ENCODE measurements at regions not wholly inside any gene's neighbourhood (a gene's known extent, or its start where the extent isn't known, plus 50 kb on each side); places are given as distances from the start of the nearest gene placed in this dataset.

- DNase-seq: no peak
Measured at GRCh38 chr5:56360816-56361215, 127.7 kb upstream of the ANKRD55 start.

GRCh38 chr5:56359809-56360685, 126.9 kb upstream of the ANKRD55 start:
- DNase-seq: no peak

DNA sequence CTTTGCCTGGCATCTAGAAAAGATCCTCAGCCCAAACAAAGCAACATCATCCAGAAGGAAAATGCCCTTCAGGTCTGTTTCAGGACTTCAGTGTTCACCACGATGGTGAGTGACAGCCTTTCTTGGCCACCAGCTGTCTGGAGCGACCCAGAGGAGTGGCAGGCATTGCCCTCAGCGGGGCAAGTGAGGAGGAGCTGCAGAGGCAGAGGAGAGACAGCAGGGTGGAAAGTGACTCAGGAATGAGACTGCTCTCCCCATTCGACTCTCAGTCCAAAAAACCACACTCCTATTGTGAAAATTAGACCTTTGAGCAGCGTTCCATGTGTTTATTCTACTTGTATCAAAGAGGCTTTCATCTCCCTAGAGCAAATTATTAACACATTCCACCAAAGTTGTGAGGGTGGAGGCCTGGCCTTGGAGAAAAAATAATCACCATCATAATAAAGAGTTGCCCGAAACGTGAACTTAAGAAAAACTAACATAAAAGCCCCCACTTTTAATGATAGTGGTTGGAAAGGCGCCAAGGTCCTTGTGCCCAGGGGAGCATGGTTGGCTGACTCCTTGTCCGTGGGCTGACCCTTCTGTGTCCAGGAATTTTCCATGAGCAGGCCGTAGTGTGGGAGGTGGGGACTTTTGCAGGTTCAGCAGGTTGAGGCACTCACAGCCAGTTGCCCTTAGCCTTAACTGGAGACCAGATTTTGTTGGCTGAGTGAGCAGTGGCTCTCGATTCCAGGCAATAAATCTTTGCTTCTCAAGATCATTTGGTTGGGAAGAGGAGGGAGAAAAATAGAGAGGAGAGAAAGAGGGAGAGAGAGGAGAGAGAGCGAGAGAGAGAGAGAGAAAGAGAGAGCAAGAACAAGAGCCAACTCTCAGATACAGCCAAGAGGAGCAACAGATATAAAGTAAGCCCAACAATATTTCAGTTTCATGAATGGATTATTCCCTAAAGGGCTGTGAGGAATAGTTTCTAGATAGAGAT, 125.9 kb upstream of the ANKRD55 start:
- DNase-seq: no peak

GRCh38 chr5:56358046-56358445, 124.9 kb upstream of the ANKRD55 start:
- no peak for DNase-seq

DNA sequence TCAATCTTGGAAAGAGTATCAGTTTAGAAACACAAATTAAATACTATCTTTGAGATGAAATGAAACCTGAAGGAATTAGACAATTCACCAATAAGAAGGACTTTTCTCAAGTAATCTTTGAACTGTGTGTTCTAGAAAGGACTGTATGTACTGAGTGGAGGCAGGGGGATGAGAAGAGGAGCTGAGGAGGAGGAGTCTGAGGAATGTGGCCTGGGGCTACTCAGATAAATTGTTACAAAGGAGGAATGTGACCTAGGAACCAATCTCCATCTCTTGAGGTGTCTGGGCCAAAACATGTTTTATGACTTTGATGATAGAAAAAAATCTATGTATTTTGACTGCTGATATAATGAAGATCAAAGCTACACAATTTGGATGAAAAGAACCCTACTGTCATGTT, 124.3 kb upstream of the ANKRD55 start:
- no peak for DNase-seq

DNA sequence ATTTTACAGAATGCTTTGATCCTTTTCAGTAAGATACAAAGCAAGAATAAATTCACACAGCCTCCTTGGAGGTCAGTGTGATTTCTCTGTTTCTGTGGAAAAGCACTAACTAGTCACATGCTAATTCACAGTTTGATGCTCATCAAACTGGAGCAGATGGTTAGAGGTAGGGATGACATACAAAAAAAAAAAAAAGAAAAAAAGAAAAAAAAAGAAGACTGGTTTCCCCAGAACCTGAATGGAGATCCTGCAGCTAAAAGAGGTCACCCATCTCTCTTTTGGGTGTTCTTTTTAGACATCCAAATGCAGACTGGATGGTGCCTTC, 123.7 kb upstream of the ANKRD55 start:
- no peak for DNase-seq

DNA sequence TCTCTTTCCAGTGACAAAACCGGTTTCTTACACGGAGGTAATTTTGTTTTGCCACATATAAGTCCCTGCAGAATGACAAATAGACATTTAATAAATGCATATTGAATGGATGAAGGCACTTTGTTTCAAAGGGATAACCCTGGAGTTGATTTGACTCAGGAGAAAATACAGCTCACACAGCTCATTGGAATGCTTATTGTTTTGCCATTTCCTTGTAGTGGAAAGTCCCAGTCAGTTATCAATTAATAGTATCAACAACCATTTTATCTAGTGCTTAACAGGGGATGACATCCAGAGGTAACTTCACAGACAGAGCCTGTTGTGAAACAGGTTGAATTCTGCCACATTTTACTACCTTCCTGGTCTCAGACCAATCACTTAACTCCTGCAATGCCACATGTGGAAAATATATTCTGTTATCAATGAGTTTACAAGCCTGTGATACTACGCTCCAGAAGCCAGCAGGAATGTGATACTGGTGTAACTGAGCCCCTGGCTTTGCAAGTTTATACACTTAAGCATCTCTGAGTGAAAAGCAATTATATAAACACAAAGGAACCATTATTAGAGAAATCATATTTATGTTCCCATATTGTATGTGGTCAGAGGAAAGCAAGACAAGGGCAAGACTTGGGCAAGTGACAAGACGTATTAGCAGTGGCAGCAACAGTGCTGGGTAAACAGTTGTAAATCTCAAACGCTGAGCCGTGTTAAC, 123.1 kb upstream of the ANKRD55 start:
- no peak for DNase-seq

- DNase-seq: no peak
Measured at GRCh38 chr5:56354836-56355235, 121.7 kb upstream of the ANKRD55 start.

DNA sequence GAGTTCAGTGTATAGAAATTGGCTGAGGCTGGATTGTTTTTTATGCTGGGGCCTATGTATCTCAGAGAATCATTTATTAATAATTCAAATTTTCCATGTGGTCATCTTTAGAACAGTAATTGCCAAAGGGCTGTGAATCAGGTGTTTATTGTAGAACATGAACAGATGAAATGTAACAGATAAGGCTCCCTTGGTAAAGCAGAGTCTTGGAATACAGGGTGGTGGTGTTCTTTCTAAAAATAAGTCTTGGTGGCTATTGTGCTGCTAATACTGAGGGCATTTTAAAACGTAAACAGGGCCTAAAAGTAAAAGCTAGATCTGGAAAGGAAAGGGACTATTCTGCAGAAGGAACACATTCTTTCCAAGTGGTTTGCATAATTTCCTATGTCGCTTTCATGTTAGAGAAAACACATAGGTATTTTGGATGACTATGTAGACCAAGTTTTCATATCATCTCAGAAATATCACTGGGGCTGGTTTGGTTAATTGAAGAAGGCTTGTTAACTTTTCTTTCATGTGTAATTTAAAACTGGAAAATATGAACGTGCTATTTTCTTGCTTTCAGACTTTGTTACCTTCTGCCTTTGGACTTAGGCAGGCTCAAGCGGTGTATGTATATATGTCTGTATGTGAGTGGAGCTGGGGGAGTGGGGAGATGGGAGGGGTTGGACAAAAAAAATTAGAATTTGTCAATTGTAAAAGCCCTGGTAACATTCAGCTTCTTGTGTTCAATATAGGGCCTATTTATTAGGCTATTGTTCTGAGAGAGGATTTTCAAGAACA, 119.9 kb upstream of the ANKRD55 start:
- DNase-seq: no peak

DNA sequence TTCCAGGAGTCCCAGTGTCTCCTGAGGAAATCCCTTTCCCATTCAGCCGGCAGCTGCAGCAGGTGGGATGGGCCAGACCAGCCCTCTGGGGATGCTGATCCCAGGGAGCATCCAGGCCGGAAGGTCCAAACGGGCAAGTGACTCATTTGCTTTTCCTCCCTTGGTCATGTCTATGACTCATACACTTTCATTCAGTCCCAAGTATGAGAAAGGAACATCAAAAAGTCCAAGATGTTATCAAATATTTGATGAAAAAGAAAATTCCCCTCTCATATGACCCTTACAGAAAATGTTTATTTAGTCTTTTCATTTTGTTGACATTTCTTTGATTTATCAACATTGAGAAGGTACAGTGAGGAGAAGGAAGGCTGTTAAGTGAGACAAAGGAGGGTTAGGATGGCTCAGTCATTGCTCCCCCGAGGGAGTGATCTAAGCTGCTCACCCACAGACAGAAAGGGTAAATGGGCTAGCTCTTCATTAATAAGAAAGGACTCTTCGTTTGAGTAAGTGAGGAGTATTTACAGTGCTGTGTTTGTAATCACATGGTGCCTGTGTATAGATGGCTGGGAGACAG, 117.6 kb upstream of the ANKRD55 start:
- no peak for DNase-seq

DNA sequence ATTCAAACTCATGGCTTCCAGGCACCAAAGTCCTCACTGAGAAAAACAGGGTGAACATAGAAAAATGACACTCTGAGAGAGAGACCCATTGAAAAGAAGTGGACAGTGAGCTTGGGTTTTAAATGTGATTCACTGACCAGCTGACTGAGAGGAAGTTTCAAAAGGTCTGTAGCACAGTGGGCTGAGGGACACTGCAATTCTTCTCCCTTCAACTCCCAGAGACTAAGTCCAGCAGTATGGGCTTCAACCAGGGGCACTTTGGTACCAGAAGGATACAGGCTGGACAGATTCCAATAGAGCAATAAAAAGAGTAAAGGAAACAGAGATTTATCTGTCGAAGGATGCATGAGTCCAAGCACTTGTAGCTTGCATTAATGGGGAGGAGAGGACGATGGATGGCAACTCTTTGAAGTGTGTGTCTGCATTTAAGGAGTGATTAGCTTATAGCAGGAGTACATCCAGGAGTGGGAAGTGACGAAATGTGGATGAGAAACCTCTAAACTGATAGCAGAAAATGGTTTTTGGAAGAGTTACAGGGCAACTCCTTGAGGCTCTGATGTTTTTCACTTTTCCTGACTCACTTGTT, 117.0 kb upstream of the ANKRD55 start:
- DNase-seq: no peak

- no peak for DNase-seq
Measured at GRCh38 chr5:56349461-56349860, 116.3 kb upstream of the ANKRD55 start.

GRCh38 chr5:56346741-56347535, 113.8 kb upstream of the ANKRD55 start:
- DNase-seq: no peak

- DNase-seq: no peak
Measured at GRCh38 chr5:56346044-56346710, 113.0 kb upstream of the ANKRD55 start.

DNA sequence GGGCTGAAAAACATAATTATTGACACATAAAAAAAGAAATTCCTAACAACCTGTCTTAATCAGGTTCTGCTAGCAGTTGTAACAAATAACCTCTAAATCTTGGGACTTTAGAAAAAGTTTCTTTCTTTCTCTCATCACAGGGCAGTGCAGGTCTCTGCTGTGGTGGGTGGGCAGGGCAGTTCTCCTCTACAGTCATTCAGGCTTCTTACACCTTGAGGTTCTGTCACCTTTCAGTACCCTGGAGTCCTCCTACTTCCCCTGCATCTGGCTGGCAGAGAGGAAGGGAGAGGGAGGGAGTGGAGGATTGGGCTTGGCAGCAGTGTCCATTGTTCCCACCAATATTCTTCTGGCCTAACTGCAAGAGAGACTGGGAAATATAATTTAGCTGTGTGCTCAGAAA, 112.2 kb upstream of the ANKRD55 start:
- DNase-seq: no peak

- no peak for DNase-seq
Measured at GRCh38 chr5:56344594-56344993, 111.5 kb upstream of the ANKRD55 start.

GRCh38 chr5:56343988-56344387, 110.9 kb upstream of the ANKRD55 start:
- DNase-seq: no peak

DNA sequence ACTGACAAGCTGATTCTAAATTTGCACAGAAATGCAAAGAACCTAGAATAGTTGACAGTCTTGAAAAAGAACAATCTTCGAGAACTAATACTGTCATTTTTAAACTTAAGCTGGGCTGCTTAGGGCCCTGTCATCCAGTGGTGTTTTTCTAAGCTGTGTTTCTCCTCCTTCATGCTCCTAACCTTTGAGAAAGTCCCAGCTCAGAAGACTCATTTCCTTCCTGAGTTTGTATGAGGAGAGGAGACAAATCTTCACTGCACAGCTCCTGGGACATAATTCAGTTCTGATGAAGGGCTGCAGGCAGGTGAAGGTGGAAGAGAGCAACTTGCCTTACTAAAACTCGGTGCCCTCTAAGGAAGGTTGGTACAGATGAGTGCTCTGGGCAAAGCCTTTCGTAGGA, 109.5 kb upstream of the ANKRD55 start:
- no peak for DNase-seq

DNA sequence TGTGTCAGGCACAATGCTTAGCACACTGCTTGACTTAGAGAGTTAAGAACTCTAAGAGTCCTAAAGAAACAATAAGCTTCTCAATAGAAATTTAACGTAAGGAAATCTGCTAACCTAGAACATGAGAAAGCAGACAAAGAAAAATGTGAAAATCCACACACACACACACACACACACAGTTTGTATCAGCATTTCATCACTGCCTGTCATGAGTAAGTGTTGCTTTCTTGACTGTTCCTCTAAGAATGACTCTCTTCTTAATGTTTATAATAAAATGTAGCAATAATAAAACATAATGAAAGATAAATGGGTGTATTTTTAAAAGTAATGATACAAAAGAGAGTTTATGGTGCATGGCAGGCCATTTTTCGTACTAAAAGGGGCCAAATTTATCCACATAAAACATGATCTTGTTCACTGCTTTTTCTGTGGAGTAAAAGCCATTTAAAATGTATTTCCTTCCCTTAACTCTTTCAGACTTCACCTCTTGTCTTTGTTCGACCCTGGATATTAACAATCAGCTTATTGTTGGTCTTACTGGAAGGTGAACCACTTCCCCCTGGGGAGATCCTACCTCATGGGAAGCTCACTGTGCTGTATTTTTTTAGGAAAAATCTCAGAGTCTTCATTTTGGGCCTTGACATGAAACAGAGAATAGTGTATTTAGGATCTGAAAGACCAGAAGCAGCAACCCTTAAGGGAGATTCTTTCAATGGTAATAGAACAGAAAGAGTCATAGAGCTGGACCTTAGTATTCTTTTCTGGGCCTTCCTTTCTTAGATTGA, 107.3 kb upstream of the ANKRD55 start:
- no peak for DNase-seq

Measured in CD4-positive, alpha-beta T cell treated with Interleukin-10 for 1 hour (primary cell).